H1 (cell line): ENCODE measurements at regions not wholly inside any gene's neighbourhood (a gene's known extent, or its start where the extent isn't known, plus 50 kb on each side); places are given as distances from the start of the nearest gene placed in this dataset.

Experiments used
- CTCF ChIA-PET: fragments of 300-600 bp; sonication (Branson Sonifier 250); formaldehyde crosslinking; loops from one replicate; lab custom pipeline; 2021; ENCODE audit not compliant: partially characterized antibody; lab: Charles Lee
- POLR2A ChIA-PET: fragments of 300-600 bp; sonication (Branson Sonifier 250); formaldehyde crosslinking; loops from one replicate; lab custom pipeline; 2021; ENCODE audit warnings: inconsistent platforms; ENCODE audit not compliant: partially characterized antibody; lab: Charles Lee
- DNase-seq, 2 experiments: peaks; one replicate each; pipeline versions ENCODE4 v3.0.0 to v3.0.0-alpha.2; 2010 to 2022; ENCODE audit warnings: low spot score in 2 of 2, low read depth in 1 of 2, mixed read lengths in 1 of 2
- FAIRE-seq: peaks from 2 replicates; lab custom pipeline; 2011; peaks lifted over from hg19 to GRCh38; lab: Jason Lieb, UNC
- H2AFZ ChIP-seq: 2 replicates; pipeline ENCODE4 v1.8.1; 2012; ENCODE audit warnings: low read length, inconsistent platforms
- H2AK5ac ChIP-seq: 2 replicates; pipeline ENCODE4 v1.6.1; 2013; ENCODE audit warnings: low read depth, low read length
- H2BK120ac ChIP-seq: replicated peaks from 2 replicates; pipeline ENCODE3; 2013; ENCODE audit warnings: low read depth, low read length, inconsistent platforms
- H2BK12ac ChIP-seq: 2 replicates; pipeline ENCODE4 v1.6.1; 2013; ENCODE audit warnings: low read depth, low read length
- H2BK15ac ChIP-seq: 2 replicates; pipeline ENCODE4 v1.6.1; 2013; ENCODE audit warnings: low read length
- H2BK20ac ChIP-seq: 2 replicates; pipeline ENCODE4 v1.6.1; 2013; ENCODE audit warnings: low read length
- H2BK5ac ChIP-seq: 2 replicates; pipeline ENCODE4 v1.6.1; 2013; ENCODE audit warnings: low read depth, low read length
- H3K14ac ChIP-seq: 2 replicates; pipeline ENCODE4 v1.6.1; 2013; ENCODE audit warnings: inconsistent platforms; ENCODE audit not compliant: insufficient read length
- H3K18ac ChIP-seq: 2 replicates; pipeline ENCODE4 v1.6.1; 2013; ENCODE audit warnings: low read length; ENCODE audit errors: extremely low read depth
- H3K23ac ChIP-seq: 2 replicates; pipeline ENCODE4 v1.6.1; 2013; ENCODE audit warnings: inconsistent platforms; ENCODE audit not compliant: insufficient read length
- H3K23me2 ChIP-seq: 2 replicates; pipeline ENCODE4 v1.6.1; 2013; ENCODE audit warnings: low read depth, low read length
- H3K27ac ChIP-seq: 2 replicates; pipeline ENCODE4 v1.6.1; 2011; ENCODE audit warnings: low read depth, low read length, inconsistent platforms
- H3K27me3 ChIP-seq, 4 experiments: replicated peaks in 1 of 4; 1 replicate in 1 of 4; 2 replicates in 3 of 4; pipeline versions ENCODE4 v1.6.1 to v1.8.1; 2011 to 2013; ENCODE audit warnings: low read length in 3 of 4, mild to moderate bottlenecking in 3 of 4, inconsistent platforms in 2 of 4, mixed read lengths in 2 of 4, moderate library complexity in 1 of 4; ENCODE audit not compliant: control insufficient read depth in 3 of 4, insufficient read depth in 3 of 4; ENCODE audit errors: extremely low read depth in 1 of 4
- H3K36me3 ChIP-seq, 4 experiments: 2 replicates each; pipeline versions ENCODE4 v1.6.1 to v1.8.1; 2011 to 2013; ENCODE audit warnings: mild to moderate bottlenecking in 4 of 4, low read length in 3 of 4, moderate library complexity in 2 of 4, control low read depth in 1 of 4, inconsistent platforms in 1 of 4; ENCODE audit not compliant: insufficient read depth in 4 of 4, control insufficient read depth in 2 of 4
- H3K4ac ChIP-seq: replicated peaks from 2 replicates; pipeline ENCODE3; 2013; ENCODE audit warnings: low read length, low read depth, mixed read lengths, inconsistent platforms; ENCODE audit not compliant: insufficient read length
- H3K4me1 ChIP-seq, 4 experiments: replicated peaks in 1 of 4; 1 replicate in 1 of 4; 2 replicates in 3 of 4; pipeline versions ENCODE4 v1.6.1 to v1.8.1; 2011 to 2013; ENCODE audit warnings: low read length in 3 of 4, inconsistent platforms in 2 of 4, mixed read lengths in 1 of 4; ENCODE audit not compliant: insufficient read depth in 4 of 4, control insufficient read depth in 3 of 4
- H3K4me2 ChIP-seq, 2 experiments: 2 replicates each; pipeline versions ENCODE4 v1.6.1 to v1.8.1; 2011 to 2013; ENCODE audit warnings: low read depth in 2 of 2, low read length in 2 of 2, control low read depth in 1 of 2, inconsistent platforms in 1 of 2, mild to moderate bottlenecking in 1 of 2; ENCODE audit not compliant: insufficient read depth in 1 of 2
- H3K4me3 ChIP-seq, 4 experiments: fragments of 200-600, 300-600 bp in 1 of 4; sonication (generic), shearing (Covaris generic), sonication (Bioruptor Twin) in 1 of 4; 2 replicates each; pipeline versions ENCODE4 v1.5.1 to v1.8.1; 2011 to 2016; ENCODE audit warnings: low read length in 4 of 4, low read depth in 3 of 4, control low read depth in 2 of 4, inconsistent platforms in 2 of 4, mild to moderate bottlenecking in 2 of 4, mixed read lengths in 1 of 4, moderate library complexity in 1 of 4; ENCODE audit not compliant: insufficient read depth in 2 of 4; ENCODE audit errors: extremely low read depth in 1 of 4
- H3K56ac ChIP-seq: replicated peaks from 2 replicates; pipeline ENCODE3; 2013; ENCODE audit warnings: low read depth, mild to moderate bottlenecking, mixed read lengths, low read length, inconsistent platforms; ENCODE audit not compliant: insufficient read length
- H3K79me1 ChIP-seq: 2 replicates; pipeline ENCODE4 v1.6.1; 2013; ENCODE audit warnings: low read depth, low read length, control low read depth
- H3K79me2 ChIP-seq, 2 experiments: 2 replicates each; pipeline versions ENCODE4 v1.6.1 to v1.8.1; 2012 to 2013; ENCODE audit warnings: low read length in 2 of 2, mild to moderate bottlenecking in 2 of 2, inconsistent platforms in 1 of 2; ENCODE audit not compliant: insufficient read depth in 2 of 2, control insufficient read depth in 1 of 2
- H3K9ac ChIP-seq, 4 experiments: replicated peaks in 1 of 4; 1 replicate in 1 of 4; 2 replicates in 3 of 4; pipeline versions ENCODE4 v1.6.1 to v1.8.1; 2011 to 2013; ENCODE audit warnings: low read depth in 3 of 4, low read length in 3 of 4, control low read depth in 2 of 4, mild to moderate bottlenecking in 2 of 4, moderate library complexity in 2 of 4, inconsistent platforms in 1 of 4; ENCODE audit errors: extremely low read depth in 1 of 4
- H3K9me3 ChIP-seq, 2 experiments: 2 replicates each; pipeline versions ENCODE4 v1.6.1 to v1.8.1; 2012 to 2013; ENCODE audit warnings: mild to moderate bottlenecking in 2 of 2, moderate library complexity in 2 of 2, control low read depth in 1 of 2, inconsistent platforms in 1 of 2, low read depth in 1 of 2, low read length in 1 of 2, mixed read lengths in 1 of 2; ENCODE audit not compliant: insufficient read depth in 2 of 2
- H4K20me1 ChIP-seq, 2 experiments: replicated peaks in 1 of 2; 2 replicates each; pipeline versions ENCODE3 to v1.8.1; 2011 to 2013; ENCODE audit warnings: inconsistent platforms in 2 of 2, low read length in 2 of 2, mild to moderate bottlenecking in 1 of 2; ENCODE audit not compliant: insufficient read depth in 2 of 2, control insufficient read depth in 1 of 2
- H4K5ac ChIP-seq: 2 replicates; pipeline ENCODE4 v1.6.1; 2013; ENCODE audit warnings: low read length, low read depth, mixed read lengths, inconsistent platforms; ENCODE audit not compliant: insufficient read length
- H4K8ac ChIP-seq: 2 replicates; pipeline ENCODE4 v1.8.0; 2013; ENCODE audit warnings: mild to moderate bottlenecking, moderate library complexity, low read length, inconsistent platforms; ENCODE audit not compliant: insufficient read depth; ENCODE audit errors: extremely low read depth
- H4K91ac ChIP-seq: replicated peaks from 2 replicates; pipeline ENCODE3; 2013; ENCODE audit warnings: low read length, mixed read lengths, inconsistent platforms; ENCODE audit not compliant: insufficient read length
- ATF3 ChIP-seq: IDR thresholded peaks from 2 replicates; pipeline ENCODE4 v1.6.1; 2011; ENCODE audit warnings: low read depth, mild to moderate bottlenecking, low read length; ENCODE audit not compliant: insufficient read depth
- CTCF ChIP-seq, 3 experiments: IDR thresholded peaks; 1 replicate in 2 of 3; 2 replicates in 1 of 3; pipeline versions ENCODE4 v1.5.1 to v1.6.1; 2011; ENCODE audit warnings: low read length in 3 of 3, mild to moderate bottlenecking in 3 of 3, inconsistent platforms in 2 of 3, low read depth in 1 of 3, moderate library complexity in 1 of 3; ENCODE audit not compliant: insufficient read depth in 1 of 3; ENCODE audit errors: control extremely low read depth in 1 of 3
- GTF2F1 ChIP-seq: IDR thresholded peaks from 2 replicates; pipeline ENCODE4 v1.6.1; 2012; ENCODE audit warnings: low read depth, low read length, improper control_type of control experiment, borderline replicate concordance
- KDM4A ChIP-seq: IDR thresholded peaks from one replicate; pipeline ENCODE4 v1.7.1; 2012; ENCODE audit warnings: low read depth, mild to moderate bottlenecking, moderate library complexity, low read length, inconsistent platforms; ENCODE audit not compliant: severe bottlenecking
- MAFK ChIP-seq: IDR thresholded peaks from 2 replicates; pipeline ENCODE4 v1.6.1; 2012; ENCODE audit warnings: low read depth, mild to moderate bottlenecking, improper control_type of control experiment, low read length
- POLR2A ChIP-seq, 2 experiments: IDR thresholded peaks; 1 replicate in 1 of 2; 2 replicates in 1 of 2; pipeline ENCODE4 v1.6.1; 2011; ENCODE audit warnings: low read depth in 2 of 2, low read length in 2 of 2, mild to moderate bottlenecking in 2 of 2; ENCODE audit errors: control extremely low read depth in 1 of 2
- SIX5 ChIP-seq: IDR thresholded peaks from 2 replicates; pipeline ENCODE4 v1.6.1; 2011; ENCODE audit warnings: mild to moderate bottlenecking, low read depth, low read length
- TEAD4 ChIP-seq: IDR thresholded peaks from 2 replicates; pipeline ENCODE4 v1.6.1; 2012; ENCODE audit warnings: low read depth, low read length, inconsistent platforms, mixed read lengths
- WGBS, 2 experiments: shearing (Covaris generic) in 1 of 2; methylation state at CpG; one replicate each; pipeline versions ENCODE4 v1.1.6 to v1.1.7; 2013 to 2015; ENCODE audit warnings: low lambda C conversion rate in 2 of 2, mixed read lengths in 2 of 2, inconsistent platforms in 1 of 2, low coverage in 1 of 2, missing lambda C conversion rate in 1 of 2; ENCODE audit not compliant: insufficient replicate concordance in 2 of 2, insufficient coverage in 1 of 2, insufficient read length in 1 of 2; ENCODE audit errors: extremely low coverage in 1 of 2, missing lambda C conversion rate in 1 of 2; 5-methylcytosine and 5-hydroxymethylcytosine counted together

- no peak for DNase-seq
- TF ChIP-seq CTCF (IDR thresholded peaks at IDR 0.05; ENCODE audit: control extremely low read depth in 1 of 3, insufficient read depth in 1 of 3, low read depth in 1 of 3, low read length in 3 of 3) = no peak
- no peak for TF ChIP-seq POLR2A (IDR thresholded peaks at IDR 0.05; ENCODE audit: control extremely low read depth in 1 of 2, low read depth in 2 of 2, low read length in 2 of 2)
- TF ChIP-seq ATF3 = no peak
- no peak for TF ChIP-seq KDM4A
- no peak for TF ChIP-seq MAFK
- TF ChIP-seq TEAD4 = no peak
- TF ChIP-seq GTF2F1 = no peak
- no peak for TF ChIP-seq SIX5
- Histone ChIP-seq H3K14ac (no peak overlapping the region), H3K4ac (no peak overlapping the region), H3K9me3 (no peaks in the 10 kb centered on the region), H2AK5ac (no peak overlapping the region), H3K36me3 (no peaks in the 10 kb centered on the region), H2AFZ (no peak overlapping the region), H3K9ac (no peak overlapping the region), H2BK120ac (no peak overlapping the region), H2BK12ac (no peak overlapping the region), H4K91ac (no peak overlapping the region), H4K8ac (no peak overlapping the region), H3K27ac (no peak overlapping the region), H3K4me3 (no peak overlapping the region), H3K4me1 (0 out of 7 replicates have a peak, but pooled peaks cover 0 to 2% (median 0%) of the 10 kb centered on the region in 4 experiments), H3K23me2 (no peaks in the 10 kb centered on the region), H3K79me2 (no peaks in the 10 kb centered on the region), H3K79me1 (no peaks in the 10 kb centered on the region), H2BK20ac (no peak overlapping the region), H4K20me1 (no peaks in the 10 kb centered on the region), H4K5ac (no peak overlapping the region), H3K18ac (no peak overlapping the region), H2BK15ac (no peak overlapping the region), H3K23ac (no peak overlapping the region), H2BK5ac (no peak overlapping the region), H3K56ac (no peak overlapping the region), H3K4me2 (no peak overlapping the region), H3K27me3 (no peaks in the 10 kb centered on the region)
- ChIA-PET POLR2A (no interaction called here), CTCF (no interaction called here)
- WGBS, 2 experiments = 95% methylated on average over 2 of the region's 2 CpGs; no CpG with 5 or more reads in 1 of the 2 experiments
- FAIRE-seq = no peak
Measured at GRCh38 chr12:75905922-75906321, 125.7 kb downstream of the PHLDA1 start.
